Tibial nerve (tissue), 4 donors: ENCODE measurements at regions not wholly inside any gene's neighbourhood (a gene's known extent, or its start where the extent isn't known, plus 50 kb on each side); places are given as distances from the start of the nearest gene placed in this dataset.

Source experiments
- EP300 ChIP-seq, 2 donors: sonication (generic); formaldehyde crosslinking; IDR thresholded peaks; one replicate each; pipeline ENCODE4 v1.6.1; 2017; ENCODE audit warnings: antibody characterized with exemption in 2 of 2, mild to moderate bottlenecking in 1 of 2
- POLR2A ChIP-seq, 2 donors: fragments of 450-650 bp; IDR thresholded peaks; one replicate each; pipeline ENCODE4 v1.6.1; 2017; ENCODE audit warnings: antibody characterized with exemption in 2 of 2, mild to moderate bottlenecking in 2 of 2, moderate library complexity in 2 of 2
- TF ChIP-seq, protein P1 (sequence below), 5 experiments: fragments of 200-600 bp in 3 of 5; fragments of 450-650 bp in 2 of 5; sonication (generic) in 3 of 5; IDR thresholded peaks; one replicate each; pipeline ENCODE4 v1.5.1; 2016 to 2019; ENCODE audit warnings: antibody characterized with exemption in 5 of 5, mild to moderate bottlenecking in 3 of 5, moderate library complexity in 2 of 5

- TF ChIP-seq, protein P1, sequence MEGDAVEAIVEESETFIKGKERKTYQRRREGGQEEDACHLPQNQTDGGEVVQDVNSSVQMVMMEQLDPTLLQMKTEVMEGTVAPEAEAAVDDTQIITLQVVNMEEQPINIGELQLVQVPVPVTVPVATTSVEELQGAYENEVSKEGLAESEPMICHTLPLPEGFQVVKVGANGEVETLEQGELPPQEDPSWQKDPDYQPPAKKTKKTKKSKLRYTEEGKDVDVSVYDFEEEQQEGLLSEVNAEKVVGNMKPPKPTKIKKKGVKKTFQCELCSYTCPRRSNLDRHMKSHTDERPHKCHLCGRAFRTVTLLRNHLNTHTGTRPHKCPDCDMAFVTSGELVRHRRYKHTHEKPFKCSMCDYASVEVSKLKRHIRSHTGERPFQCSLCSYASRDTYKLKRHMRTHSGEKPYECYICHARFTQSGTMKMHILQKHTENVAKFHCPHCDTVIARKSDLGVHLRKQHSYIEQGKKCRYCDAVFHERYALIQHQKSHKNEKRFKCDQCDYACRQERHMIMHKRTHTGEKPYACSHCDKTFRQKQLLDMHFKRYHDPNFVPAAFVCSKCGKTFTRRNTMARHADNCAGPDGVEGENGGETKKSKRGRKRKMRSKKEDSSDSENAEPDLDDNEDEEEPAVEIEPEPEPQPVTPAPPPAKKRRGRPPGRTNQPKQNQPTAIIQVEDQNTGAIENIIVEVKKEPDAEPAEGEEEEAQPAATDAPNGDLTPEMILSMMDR (IDR thresholded peaks at IDR 0.05), result no peak
- no peak for TF ChIP-seq POLR2A (IDR thresholded peaks at IDR 0.05)
- TF ChIP-seq EP300 (IDR thresholded peaks at IDR 0.05), result no peak
These were observed 57.0 kb upstream of the AFF3 start for GRCh38 chr2:100199421-100199820.
